Astrocyte (in vitro differentiated cells and primary cell): ENCODE measurements at regions not wholly inside any gene's neighbourhood (a gene's known extent, or its start where the extent isn't known, plus 50 kb on each side); places are given as distances from the start of the nearest gene placed in this dataset.

Experiments
- DNase-seq: peaks from one replicate; pipeline ENCODE4 v3.0.0-alpha.2; 2010; ENCODE audit warnings: low read depth
- FAIRE-seq: peaks from 2 replicates; lab custom pipeline; 2011; peaks lifted over from hg19 to GRCh38; lab: Jason Lieb, UNC
- H2AFZ ChIP-seq: 2 replicates; pipeline ENCODE4 v1.6.0; 2012; ENCODE audit warnings: low read depth, low read length, inconsistent platforms
- H3K27ac ChIP-seq: 2 replicates; pipeline ENCODE4 v1.5.1; 2011; ENCODE audit warnings: low read depth, low read length, inconsistent platforms
- H3K27me3 ChIP-seq: 2 replicates; pipeline ENCODE4 v1.6.0; 2011; ENCODE audit warnings: low read length, inconsistent platforms; ENCODE audit not compliant: insufficient read depth
- H3K36me3 ChIP-seq: 2 replicates; pipeline ENCODE4 v1.5.1; 2011; ENCODE audit warnings: low read length, inconsistent platforms; ENCODE audit not compliant: insufficient read depth
- H3K4me1 ChIP-seq: 2 replicates; pipeline ENCODE4 v1.5.1; 2011; ENCODE audit warnings: low read length, inconsistent platforms; ENCODE audit not compliant: insufficient read depth
- H3K4me2 ChIP-seq: 2 replicates; pipeline ENCODE4 v1.6.0; 2012; ENCODE audit warnings: low read length, inconsistent platforms
- H3K4me3 ChIP-seq: 2 replicates; pipeline ENCODE4 v1.5.1; 2011; ENCODE audit warnings: low read depth, mild to moderate bottlenecking, low read length, inconsistent platforms; ENCODE audit not compliant: insufficient read depth
- H3K79me2 ChIP-seq: 2 replicates; pipeline ENCODE4 v1.6.0; 2012; ENCODE audit warnings: mild to moderate bottlenecking, low read length, inconsistent platforms; ENCODE audit not compliant: insufficient read depth
- H3K9ac ChIP-seq: 2 replicates; pipeline ENCODE4 v1.6.0; 2012; ENCODE audit warnings: mild to moderate bottlenecking, low read length, inconsistent platforms
- H3K9me3 ChIP-seq: 2 replicates; pipeline ENCODE4 v1.5.1; 2012; ENCODE audit warnings: low read depth, mild to moderate bottlenecking, low read length, inconsistent platforms; ENCODE audit not compliant: insufficient read depth
- H4K20me1 ChIP-seq: 2 replicates; pipeline ENCODE4 v1.6.0; 2012; ENCODE audit warnings: low read length, inconsistent platforms; ENCODE audit not compliant: insufficient read depth
- H3K27ac Mint-ChIP-seq: one replicate; pipeline ENCODE4 v1.8.0; 2021; ENCODE audit warnings: mild to moderate bottlenecking, mixed read lengths; ENCODE audit not compliant: unreplicated experiment
- H3K27me3 Mint-ChIP-seq: one replicate; pipeline ENCODE4 v1.8.0; 2021; ENCODE audit warnings: low read depth, mixed read lengths; ENCODE audit not compliant: unreplicated experiment
- H3K36me3 Mint-ChIP-seq: one replicate; pipeline ENCODE4 v1.8.0; 2021; ENCODE audit warnings: low read depth, mixed read lengths; ENCODE audit not compliant: unreplicated experiment
- H3K4me1 Mint-ChIP-seq: one replicate; pipeline ENCODE4 v1.8.0; 2021; ENCODE audit warnings: low read depth, mixed read lengths; ENCODE audit not compliant: unreplicated experiment
- H3K4me3 Mint-ChIP-seq: one replicate; pipeline ENCODE4 v1.8.0; 2021; ENCODE audit warnings: mild to moderate bottlenecking, moderate library complexity, mixed read lengths; ENCODE audit not compliant: unreplicated experiment
- H3K9me3 Mint-ChIP-seq: one replicate; pipeline ENCODE4 v1.8.0; 2021; ENCODE audit warnings: mild to moderate bottlenecking, mixed read lengths; ENCODE audit not compliant: unreplicated experiment
- EZH2 ChIP-seq: IDR thresholded peaks from 2 replicates; pipeline ENCODE4 v1.6.1; 2012; ENCODE audit warnings: mild to moderate bottlenecking, low read length, inconsistent platforms; ENCODE audit not compliant: insufficient read depth
- TF ChIP-seq, protein P1 (sequence below): IDR thresholded peaks from 2 replicates; pipeline ENCODE4 v1.5.1; 2011; ENCODE audit warnings: low read depth, mild to moderate bottlenecking, inconsistent platforms, low read length, moderate library complexity; ENCODE audit not compliant: insufficient read depth

DNA sequence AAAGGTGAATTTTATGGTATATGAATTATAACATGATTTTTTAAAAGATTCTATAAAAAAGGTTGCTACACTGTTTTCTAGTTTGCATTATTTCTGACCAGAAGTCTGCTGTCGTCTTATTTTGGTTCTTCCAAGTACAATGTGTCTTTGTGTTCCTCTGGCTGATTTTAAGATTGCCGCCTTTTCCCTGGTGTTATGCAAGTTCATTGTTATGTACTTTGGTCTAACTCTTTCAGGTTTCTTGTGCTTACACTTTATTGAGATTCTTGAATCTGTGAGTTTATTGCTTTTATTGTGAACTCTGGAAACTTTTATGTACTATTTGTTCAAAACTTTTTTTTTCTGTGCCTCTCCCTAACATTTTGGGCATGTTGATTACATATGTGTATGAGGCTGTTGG is 109.8 kb downstream of the RFX6 start:
- Mint-ChIP-seq H3K4me1 (no peaks in the 10 kb centered on the region), H3K27me3 (no peaks in the 10 kb centered on the region), H3K4me3 (no peak overlapping the region), H3K9me3 (no peaks in the 10 kb centered on the region), H3K27ac (no peak overlapping the region), H3K36me3 (no peaks in the 10 kb centered on the region)
- Histone ChIP-seq H3K4me3 (no peak overlapping the region), H3K9me3 (no peaks in the 10 kb centered on the region), H3K4me2 (no peak overlapping the region), H2AFZ (no peak overlapping the region), H3K27ac (no peak overlapping the region), H3K4me1 (no peaks in the 10 kb centered on the region), H3K36me3 (no peaks in the 10 kb centered on the region), H3K9ac (no peak overlapping the region), H3K27me3 (no peaks in the 10 kb centered on the region), H4K20me1 (no peaks in the 10 kb centered on the region), H3K79me2 (no peaks in the 10 kb centered on the region)
- DNase-seq: no peak
- no peak for FAIRE-seq
- no peak for TF ChIP-seq EZH2
- TF ChIP-seq, protein P1, sequence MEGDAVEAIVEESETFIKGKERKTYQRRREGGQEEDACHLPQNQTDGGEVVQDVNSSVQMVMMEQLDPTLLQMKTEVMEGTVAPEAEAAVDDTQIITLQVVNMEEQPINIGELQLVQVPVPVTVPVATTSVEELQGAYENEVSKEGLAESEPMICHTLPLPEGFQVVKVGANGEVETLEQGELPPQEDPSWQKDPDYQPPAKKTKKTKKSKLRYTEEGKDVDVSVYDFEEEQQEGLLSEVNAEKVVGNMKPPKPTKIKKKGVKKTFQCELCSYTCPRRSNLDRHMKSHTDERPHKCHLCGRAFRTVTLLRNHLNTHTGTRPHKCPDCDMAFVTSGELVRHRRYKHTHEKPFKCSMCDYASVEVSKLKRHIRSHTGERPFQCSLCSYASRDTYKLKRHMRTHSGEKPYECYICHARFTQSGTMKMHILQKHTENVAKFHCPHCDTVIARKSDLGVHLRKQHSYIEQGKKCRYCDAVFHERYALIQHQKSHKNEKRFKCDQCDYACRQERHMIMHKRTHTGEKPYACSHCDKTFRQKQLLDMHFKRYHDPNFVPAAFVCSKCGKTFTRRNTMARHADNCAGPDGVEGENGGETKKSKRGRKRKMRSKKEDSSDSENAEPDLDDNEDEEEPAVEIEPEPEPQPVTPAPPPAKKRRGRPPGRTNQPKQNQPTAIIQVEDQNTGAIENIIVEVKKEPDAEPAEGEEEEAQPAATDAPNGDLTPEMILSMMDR: no peak

DNA sequence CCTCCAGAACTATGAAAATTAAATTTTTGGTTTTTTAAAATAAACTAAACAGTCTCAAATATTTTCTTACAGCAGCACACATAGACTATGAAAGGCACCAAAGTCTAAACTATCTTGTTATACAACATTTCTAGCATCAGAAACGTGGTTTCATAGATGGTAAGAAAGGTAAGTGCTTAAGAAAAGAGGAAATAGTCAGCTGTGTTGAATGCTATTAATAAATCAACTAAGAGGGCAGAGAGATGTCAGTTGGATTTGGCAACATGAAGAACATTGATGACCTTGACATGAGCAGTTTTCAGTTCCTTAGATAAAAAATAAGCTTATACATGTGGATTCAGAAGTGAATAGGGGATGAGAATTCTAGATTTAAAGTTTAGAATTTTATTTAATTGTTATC is 113.6 kb downstream of the RFX6 start:
- H3K4me1 Mint-ChIP-seq: no peaks in the 10 kb centered on the region
- Histone ChIP-seq H4K20me1 (no peaks in the 10 kb centered on the region), H3K79me2 (no peaks in the 10 kb centered on the region), H3K27ac (no peak overlapping the region), H3K36me3 (no peaks in the 10 kb centered on the region), H3K9me3 (no peaks in the 10 kb centered on the region), H3K4me1 (no peaks in the 10 kb centered on the region), H3K27me3 (no peaks in the 10 kb centered on the region), H2AFZ (no peak overlapping the region), H3K4me2 (no peak overlapping the region), H3K4me3 (no peak overlapping the region), H3K9ac (no peak overlapping the region)
- H3K9me3 Mint-ChIP-seq: no peaks in the 10 kb centered on the region
- no peak overlapping the region for H3K4me3 Mint-ChIP-seq
- H3K36me3 Mint-ChIP-seq: no peaks in the 10 kb centered on the region
- DNase-seq: no peak
- FAIRE-seq: no peak
- TF ChIP-seq EZH2: no peak
- TF ChIP-seq, protein P1: no peak
- H3K27me3 Mint-ChIP-seq: no peaks in the 10 kb centered on the region
- H3K27ac Mint-ChIP-seq: no peak overlapping the region

DNA sequence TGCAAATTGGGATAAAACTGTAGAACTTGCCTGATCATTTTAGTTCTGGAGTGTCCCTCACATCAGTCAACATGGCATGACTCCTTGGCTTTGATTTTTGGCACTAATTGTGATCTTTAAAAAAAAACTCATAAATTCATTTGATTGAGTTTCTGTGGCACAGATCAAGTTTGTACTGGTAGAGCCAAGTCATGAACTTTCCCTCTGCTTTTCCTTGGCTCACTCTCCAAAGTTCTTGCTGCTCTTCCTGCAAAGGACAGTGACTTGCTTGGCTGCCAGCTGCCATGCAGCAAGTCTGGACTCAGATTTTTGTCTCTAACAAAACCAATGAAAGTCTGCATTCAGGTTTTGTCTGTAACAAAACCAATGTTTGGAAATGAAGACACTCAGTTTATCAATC is 115.5 kb downstream of the RFX6 start:
- Histone ChIP-seq H3K36me3 (no peaks in the 10 kb centered on the region), H3K27ac (no peak overlapping the region), H3K9me3 (no peaks in the 10 kb centered on the region), H3K4me3 (no peak overlapping the region), H3K79me2 (no peaks in the 10 kb centered on the region), H3K4me2 (no peak overlapping the region), H4K20me1 (no peaks in the 10 kb centered on the region), H3K4me1 (no peaks in the 10 kb centered on the region), H3K27me3 (no peaks in the 10 kb centered on the region), H2AFZ (no peak overlapping the region), H3K9ac (no peak overlapping the region)
- H3K4me3 Mint-ChIP-seq: no peak overlapping the region
- H3K4me1 Mint-ChIP-seq: no peaks in the 10 kb centered on the region
- H3K36me3 Mint-ChIP-seq: no peaks in the 10 kb centered on the region
- no peak for TF ChIP-seq EZH2
- TF ChIP-seq, protein P1: no peak
- FAIRE-seq (no peak), DNase-seq (no peak)
- H3K9me3 Mint-ChIP-seq: no peaks in the 10 kb centered on the region
- no peaks in the 10 kb centered on the region for H3K27me3 Mint-ChIP-seq
- no peak overlapping the region for H3K27ac Mint-ChIP-seq
